ENCODE measurements at regions not wholly inside any gene's neighbourhood (a gene's known extent, or its start where the extent isn't known, plus 50 kb on each side); places are given as distances from the start of the nearest gene placed in this dataset.

DNA sequence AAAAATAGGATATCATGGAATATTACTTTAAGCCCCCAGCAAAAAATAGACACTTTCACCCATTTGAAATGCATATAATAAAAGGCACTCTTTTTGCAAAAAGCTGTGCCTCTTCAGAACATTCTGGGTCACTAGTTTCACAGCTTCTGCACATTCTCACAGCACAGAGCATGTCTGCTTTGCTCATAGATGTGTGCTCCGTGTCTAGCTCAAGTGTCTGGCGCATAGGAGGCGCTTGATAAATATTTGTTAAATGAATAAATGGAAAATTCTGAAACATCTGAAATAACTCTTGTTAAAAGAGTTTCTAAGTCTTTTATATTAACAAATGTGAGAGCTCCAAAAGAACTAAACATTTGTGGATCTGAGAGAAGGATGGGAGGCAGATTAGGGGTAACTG is 275.2 kb downstream of the PTTG2 start:
- Histone ChIP-seq H3K27me3 (replicated peaks in 1 of 4; ENCODE audit: control extremely low read depth in 1 of 4, control insufficient read depth in 3 of 4, insufficient read depth in 4 of 4, low read length in 3 of 4) (peaks cover 0 to 3% (median 0%) of the 10 kb centered on the region in 4 experiments), H3K27ac (ENCODE audit: low read length in 2 of 2) (no peak overlapping the region), H3K36me3 (replicated peaks in 1 of 2; ENCODE audit: control extremely low read depth in 1 of 2, control insufficient read depth in 1 of 2, extremely low read depth in 1 of 2, insufficient read depth in 2 of 2, low read length in 1 of 2) (no peaks in the 10 kb centered on the region), H3K79me2 (ENCODE audit: control insufficient read depth, insufficient read depth, low read length) (no peaks in the 10 kb centered on the region), H3K4me1 (ENCODE audit: control insufficient read depth in 2 of 2, insufficient read depth in 2 of 2, low read length in 2 of 2) (no peaks in the 10 kb centered on the region), H3K9me3 (ENCODE audit: control extremely low read depth in 1 of 3, control insufficient read depth in 2 of 3, insufficient read depth in 1 of 3, low read length in 2 of 3) (no peaks in the 10 kb centered on the region), H2AFZ (ENCODE audit: insufficient read depth, low read depth, low read length, poor library complexity, severe bottlenecking) (no peak overlapping the region), H3K9ac (ENCODE audit: low read length) (no peak overlapping the region), H4K20me1 (ENCODE audit: control insufficient read depth, insufficient read depth, low read length, poor library complexity, severe bottlenecking) (no peaks in the 10 kb centered on the region), H3K4me2 (replicated peaks; ENCODE audit: low read depth, low read length, poor library complexity, severe bottlenecking) (no peak overlapping the region), H3K4me3 (ENCODE audit: control extremely low read depth in 1 of 5, extremely low read depth in 1 of 5, insufficient read depth in 1 of 5, low read depth in 2 of 5, low read length in 4 of 5) (no peak overlapping the region)
- POLR2A ChIA-PET, result no interaction called here
- no peak for DNase-seq
- Mint-ChIP-seq H3K27me3 (peaks cover 39% of the 10 kb centered on the region), H3K27ac (no peak overlapping the region), H3K4me1 (no peaks in the 10 kb centered on the region), H3K9me3 (ENCODE audit: insufficient read depth) (no peaks in the 10 kb centered on the region), H3K4me3 (no peak overlapping the region)
- intact Hi-C loops (cut with micrococcal nuclease), result no loop called here
- no CpG with 5 or more reads among the region's 3 CpGs for WGBS (ENCODE audit: insufficient coverage)
- CTCF ChIA-PET, result no interaction called here
- TF ChIP-seq, protein P1, sequence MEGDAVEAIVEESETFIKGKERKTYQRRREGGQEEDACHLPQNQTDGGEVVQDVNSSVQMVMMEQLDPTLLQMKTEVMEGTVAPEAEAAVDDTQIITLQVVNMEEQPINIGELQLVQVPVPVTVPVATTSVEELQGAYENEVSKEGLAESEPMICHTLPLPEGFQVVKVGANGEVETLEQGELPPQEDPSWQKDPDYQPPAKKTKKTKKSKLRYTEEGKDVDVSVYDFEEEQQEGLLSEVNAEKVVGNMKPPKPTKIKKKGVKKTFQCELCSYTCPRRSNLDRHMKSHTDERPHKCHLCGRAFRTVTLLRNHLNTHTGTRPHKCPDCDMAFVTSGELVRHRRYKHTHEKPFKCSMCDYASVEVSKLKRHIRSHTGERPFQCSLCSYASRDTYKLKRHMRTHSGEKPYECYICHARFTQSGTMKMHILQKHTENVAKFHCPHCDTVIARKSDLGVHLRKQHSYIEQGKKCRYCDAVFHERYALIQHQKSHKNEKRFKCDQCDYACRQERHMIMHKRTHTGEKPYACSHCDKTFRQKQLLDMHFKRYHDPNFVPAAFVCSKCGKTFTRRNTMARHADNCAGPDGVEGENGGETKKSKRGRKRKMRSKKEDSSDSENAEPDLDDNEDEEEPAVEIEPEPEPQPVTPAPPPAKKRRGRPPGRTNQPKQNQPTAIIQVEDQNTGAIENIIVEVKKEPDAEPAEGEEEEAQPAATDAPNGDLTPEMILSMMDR (IDR thresholded peaks at IDR 0.05), result no peak
- no peak for TF ChIP-seq EZH2 (IDR thresholded peaks at IDR 0.05; ENCODE audit: borderline replicate concordance, insufficient read depth, low read depth, low read length, poor library complexity, severe bottlenecking)
- no peak for ATAC-seq (ENCODE audit: low read depth)

DNA sequence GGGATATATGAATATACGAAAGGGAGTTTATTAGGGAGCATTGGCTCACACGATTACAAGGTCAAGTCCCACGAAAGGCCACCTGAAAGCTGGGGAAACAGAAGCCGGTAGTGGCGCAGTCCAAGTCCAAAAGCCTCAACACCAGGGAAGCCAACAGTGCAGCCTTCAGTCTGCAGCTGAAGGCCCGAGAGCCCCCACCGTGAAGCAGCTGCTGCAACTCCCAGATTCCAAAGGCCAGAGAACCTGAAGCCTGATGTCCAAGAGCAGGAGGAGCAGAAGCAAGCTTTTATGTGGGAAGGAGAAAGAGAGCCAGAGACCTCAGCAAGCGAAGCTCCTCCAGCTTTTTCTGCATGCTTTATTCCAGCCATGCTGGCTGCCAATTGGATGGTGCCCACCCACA is 275.8 kb downstream of the PTTG2 start:
- intact Hi-C loops (cut with micrococcal nuclease), result no loop called here
- H4K20me1 ChIP-seq (ENCODE audit: control insufficient read depth, insufficient read depth, low read length, poor library complexity, severe bottlenecking), result no peaks in the 10 kb centered on the region
- ChIA-PET CTCF (no interaction called here), POLR2A (no interaction called here)
- Mint-ChIP-seq H3K27ac (no peak overlapping the region), H3K9me3 (ENCODE audit: insufficient read depth) (no peaks in the 10 kb centered on the region), H3K4me1 (no peaks in the 10 kb centered on the region), H3K4me3 (no peak overlapping the region), H3K27me3 (peaks cover 39% of the 10 kb centered on the region)
- H3K79me2 ChIP-seq (ENCODE audit: control insufficient read depth, insufficient read depth, low read length), result no peaks in the 10 kb centered on the region
- no peak overlapping the region for H3K27ac ChIP-seq (ENCODE audit: low read length in 2 of 2)
- H3K9ac ChIP-seq (ENCODE audit: low read length), result no peak overlapping the region
- no peaks in the 10 kb centered on the region for H3K9me3 ChIP-seq (ENCODE audit: control extremely low read depth in 1 of 3, control insufficient read depth in 2 of 3, insufficient read depth in 1 of 3, low read length in 2 of 3)
- H3K36me3 ChIP-seq (replicated peaks in 1 of 2; ENCODE audit: control extremely low read depth in 1 of 2, control insufficient read depth in 1 of 2, extremely low read depth in 1 of 2, insufficient read depth in 2 of 2, low read length in 1 of 2), result no peaks in the 10 kb centered on the region
- DNase-seq (no peak), ATAC-seq (ENCODE audit: low read depth) (no peak)
- H2AFZ ChIP-seq (ENCODE audit: insufficient read depth, low read depth, low read length, poor library complexity, severe bottlenecking), result no peak overlapping the region
- H3K4me2 ChIP-seq (replicated peaks; ENCODE audit: low read depth, low read length, poor library complexity, severe bottlenecking), result no peak overlapping the region
- no peak for TF ChIP-seq EZH2 (IDR thresholded peaks at IDR 0.05; ENCODE audit: borderline replicate concordance, insufficient read depth, low read depth, low read length, poor library complexity, severe bottlenecking)
- TF ChIP-seq, protein P1 (IDR thresholded peaks at IDR 0.05), result no peak
- no peak overlapping the region for H3K4me3 ChIP-seq (ENCODE audit: control extremely low read depth in 1 of 5, extremely low read depth in 1 of 5, insufficient read depth in 1 of 5, low read depth in 2 of 5, low read length in 4 of 5)
- no peaks in the 10 kb centered on the region for H3K4me1 ChIP-seq (ENCODE audit: control insufficient read depth in 2 of 2, insufficient read depth in 2 of 2, low read length in 2 of 2)
- H3K27me3 ChIP-seq (replicated peaks in 1 of 4; ENCODE audit: control extremely low read depth in 1 of 4, control insufficient read depth in 3 of 4, insufficient read depth in 4 of 4, low read length in 3 of 4), result peaks cover 0 to 3% (median 0%) of the 10 kb centered on the region in 4 experiments
- 84% methylated on average over 7 of the region's 8 CpGs for WGBS (ENCODE audit: insufficient coverage)

Measured in B cell (primary cell).